Stimulated activated CD8-positive, alpha-beta memory T cell treated with anti-CD3 and anti-CD28 coated beads, Interleukin-2, amount 100 ng/mL, for 48 hours (primary cell): ENCODE measurements at regions not wholly inside any gene's neighbourhood (a gene's known extent, or its start where the extent isn't known, plus 50 kb on each side); places are given as distances from the start of the nearest gene placed in this dataset.

Experiments
- DNase-seq, 2 donors: peaks; one replicate each; pipeline ENCODE4 v3.0.0-alpha.2; 2020; ENCODE audit warnings: low read depth in 2 of 2

- no peak for DNase-seq
Measured at GRCh38 chr6:104575536-104575935, 284.2 kb downstream of the HACE1 start.

- no peak for DNase-seq
Measured at GRCh38 chr6:104574135-104574750, 285.5 kb downstream of the HACE1 start.

DNA sequence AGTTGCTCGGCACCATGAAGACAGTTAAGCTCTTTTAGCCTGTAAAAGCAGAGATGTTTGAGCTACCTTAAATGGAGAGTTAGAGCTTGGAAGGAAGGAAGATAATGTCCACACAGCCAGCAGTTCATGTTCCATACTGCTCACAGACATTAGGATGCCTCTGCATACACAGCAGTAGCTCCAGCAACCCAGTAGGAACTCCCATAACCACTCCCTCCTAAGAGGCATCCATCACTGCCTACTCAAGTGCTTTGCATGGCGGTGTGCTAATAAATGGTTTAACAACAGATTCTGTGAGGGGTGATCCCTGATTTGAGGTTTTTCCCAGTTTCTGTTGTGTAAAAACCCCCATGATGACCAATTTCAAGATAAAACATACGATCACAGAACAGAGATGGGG lies 286.4 kb downstream of the HACE1 start:
- no peak for DNase-seq

GRCh38 chr6:104572901-104573300 lies 286.8 kb downstream of the HACE1 start:
- DNase-seq, result no peak

GRCh38 chr6:104566411-104566810 lies 293.3 kb downstream of the HACE1 start:
- no peak for DNase-seq

- DNase-seq, result no peak
Measured at GRCh38 chr6:104563306-104563705, 296.4 kb downstream of the HACE1 start.

DNA sequence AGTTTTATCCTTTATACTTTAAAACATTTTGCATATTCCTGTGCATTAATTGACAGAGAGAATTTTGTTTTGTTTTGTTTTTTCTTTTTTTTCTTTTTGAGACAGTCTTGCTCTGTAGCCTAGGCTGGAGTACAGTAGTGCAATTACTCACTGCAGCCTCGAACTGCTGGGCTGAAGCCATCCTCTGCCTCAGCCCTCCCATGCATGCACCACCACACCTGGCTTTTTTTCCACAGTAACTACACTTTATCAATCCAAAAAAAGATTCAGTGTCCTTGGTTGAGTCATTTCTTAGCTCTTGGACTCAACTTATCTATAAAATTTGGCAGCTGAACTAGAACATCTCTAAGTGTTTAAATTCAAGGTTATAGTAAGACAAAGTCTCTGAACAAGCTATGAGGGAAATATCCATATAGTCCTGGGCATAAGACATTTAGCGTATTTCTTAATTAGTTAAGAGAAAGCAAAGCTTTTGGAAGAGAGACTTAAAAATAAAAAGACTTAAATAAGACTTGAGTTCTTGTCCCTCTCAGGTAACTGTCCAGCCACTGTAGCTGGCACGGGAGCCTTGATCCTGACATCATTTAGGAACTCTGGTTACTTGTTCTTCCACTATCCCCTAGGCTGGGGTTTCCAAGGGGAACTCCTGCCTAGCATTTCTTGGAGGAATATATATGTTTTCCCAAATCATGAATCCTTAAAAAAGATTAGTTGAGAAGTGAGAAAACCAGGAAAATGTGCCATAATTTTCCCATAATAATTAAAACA lies 300.1 kb downstream of the HACE1 start:
- no peak for DNase-seq

- DNase-seq, result no peak
Measured at GRCh38 chr6:104558746-104559145, 301.0 kb downstream of the HACE1 start.

DNA sequence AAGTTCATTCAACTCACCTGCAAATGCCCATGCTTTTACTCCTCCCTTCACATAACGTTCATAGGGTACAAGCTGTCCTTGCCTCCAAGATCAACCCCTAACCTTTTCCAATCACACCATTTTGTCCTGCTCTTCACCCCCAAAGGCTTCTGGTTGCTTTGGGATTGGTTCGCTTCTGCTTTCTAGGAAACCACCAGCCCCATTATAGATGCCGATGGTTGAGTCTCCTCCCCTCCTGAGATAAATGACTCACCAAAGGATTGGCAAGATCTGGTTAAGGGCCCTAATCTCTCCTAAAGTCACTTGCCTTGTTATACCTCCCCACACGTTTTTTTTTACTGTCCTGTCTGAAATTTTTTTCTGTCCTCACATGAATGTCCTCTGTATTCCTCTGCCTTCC lies 311.4 kb downstream of the HACE1 start:
- DNase-seq, result no peak

DNA sequence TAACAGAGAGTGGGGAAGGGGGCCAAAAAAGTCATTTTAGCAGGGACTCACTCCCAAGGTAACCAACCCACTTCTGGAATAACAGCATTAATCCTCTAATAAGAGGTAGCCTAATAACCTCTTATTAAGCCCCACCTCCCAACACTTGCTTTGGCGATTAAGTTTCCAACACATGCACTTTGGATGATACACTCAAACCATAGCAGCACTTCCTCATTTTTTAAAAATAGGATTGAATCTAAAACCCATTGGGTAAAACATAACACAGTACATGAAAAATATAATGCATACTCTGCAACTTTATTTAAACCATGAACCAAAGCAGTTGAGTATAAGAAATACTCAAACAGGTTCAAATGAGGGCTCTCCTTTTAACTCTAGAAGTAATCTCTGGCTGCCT lies 318.3 kb downstream of the HACE1 start:
- DNase-seq, result no peak

DNA sequence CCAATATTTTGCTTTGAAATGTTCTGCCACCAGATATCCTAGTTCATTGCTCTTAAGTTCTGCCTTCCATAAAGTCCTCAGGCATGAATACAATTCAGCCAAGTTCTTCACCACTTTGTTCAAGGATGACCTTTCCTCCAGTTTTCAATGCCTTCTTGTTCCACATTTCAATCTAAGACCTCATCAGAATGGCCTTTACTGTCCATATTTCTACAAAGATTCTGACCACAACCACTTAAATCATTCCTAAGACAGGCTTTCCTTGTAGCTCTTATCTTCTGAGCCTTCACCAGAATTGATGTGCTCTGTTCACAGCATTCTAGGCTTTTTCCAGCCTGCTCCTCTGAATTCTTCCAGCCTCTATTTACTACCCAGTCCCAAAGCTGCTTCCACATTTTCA lies 319.0 kb downstream of the HACE1 start:
- no peak for DNase-seq

DNA sequence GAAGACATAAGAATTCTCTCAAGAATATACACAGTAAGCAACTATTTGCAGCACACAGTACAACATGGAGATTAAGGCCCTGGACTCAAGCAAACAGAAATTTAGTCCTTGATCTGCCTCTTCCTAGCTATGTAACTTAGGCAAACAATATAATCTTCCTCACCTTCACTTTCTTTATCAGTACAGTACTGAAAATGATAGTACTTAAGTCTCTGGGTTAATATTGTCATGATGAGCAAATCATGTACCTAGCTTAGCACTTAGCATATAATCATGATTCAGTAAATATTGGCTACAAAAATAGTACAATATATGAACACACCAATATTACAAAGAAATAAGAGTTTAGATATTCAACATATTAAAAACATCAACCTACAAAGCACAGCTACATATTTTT lies 320.5 kb downstream of the HACE1 start:
- no peak for DNase-seq

GRCh38 chr6:104537872-104538271 lies 321.8 kb downstream of the HACE1 start:
- DNase-seq, result no peak

- no peak for DNase-seq
Measured at GRCh38 chr6:104537180-104537579, 322.5 kb downstream of the HACE1 start.

GRCh38 chr6:104532462-104532861 lies 327.3 kb downstream of the HACE1 start:
- no peak for DNase-seq

GRCh38 chr6:104531646-104532045 lies 328.1 kb downstream of the HACE1 start:
- no peak for DNase-seq

GRCh38 chr6:104527761-104528415 lies 331.8 kb downstream of the HACE1 start:
- no peak for DNase-seq

GRCh38 chr6:104527311-104527710 lies 332.4 kb downstream of the HACE1 start:
- no peak for DNase-seq

DNA sequence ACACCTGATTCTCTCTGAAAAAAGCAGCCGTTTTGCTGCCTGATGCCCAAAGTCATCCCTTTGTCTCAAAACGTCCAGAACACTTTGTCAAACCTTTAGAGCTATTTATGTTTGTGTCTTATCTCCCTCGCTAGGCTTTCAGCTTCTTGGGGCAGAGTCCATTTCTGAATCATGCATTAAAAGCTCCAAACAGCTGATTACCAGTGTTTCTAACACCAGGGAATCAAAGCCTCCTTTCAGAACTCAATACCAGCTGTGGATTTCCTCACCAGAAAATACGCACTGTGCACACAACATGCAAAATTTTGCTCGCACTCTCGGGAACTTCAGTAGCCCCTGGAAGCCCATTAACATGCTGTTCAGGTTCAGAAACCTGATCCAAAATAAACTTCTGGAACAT lies 333.3 kb downstream of the HACE1 start:
- no peak for DNase-seq

GRCh38 chr6:104525677-104526322 lies 333.9 kb downstream of the HACE1 start:
- peak; percentile 37 to 45 for DNase-seq

DNA sequence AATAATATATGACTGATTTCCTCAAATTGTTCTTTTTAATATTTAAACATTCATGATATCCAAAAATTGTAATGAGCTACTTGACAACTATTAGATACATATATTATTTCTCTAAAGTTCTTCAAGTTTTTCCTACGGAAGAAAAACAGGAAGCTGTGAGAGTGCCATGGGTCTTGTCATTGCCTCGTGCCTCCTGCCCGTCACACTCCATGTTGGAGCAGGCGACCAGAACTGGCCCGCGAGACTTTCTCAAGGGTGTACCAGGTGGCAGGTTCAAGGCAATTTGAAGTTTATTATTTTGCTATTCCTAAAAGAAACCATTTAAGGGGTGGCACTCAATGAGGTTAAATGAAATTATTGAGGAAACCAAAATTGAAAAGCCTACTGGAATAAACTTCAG lies 337.2 kb downstream of the HACE1 start:
- DNase-seq, result no peak

DNA sequence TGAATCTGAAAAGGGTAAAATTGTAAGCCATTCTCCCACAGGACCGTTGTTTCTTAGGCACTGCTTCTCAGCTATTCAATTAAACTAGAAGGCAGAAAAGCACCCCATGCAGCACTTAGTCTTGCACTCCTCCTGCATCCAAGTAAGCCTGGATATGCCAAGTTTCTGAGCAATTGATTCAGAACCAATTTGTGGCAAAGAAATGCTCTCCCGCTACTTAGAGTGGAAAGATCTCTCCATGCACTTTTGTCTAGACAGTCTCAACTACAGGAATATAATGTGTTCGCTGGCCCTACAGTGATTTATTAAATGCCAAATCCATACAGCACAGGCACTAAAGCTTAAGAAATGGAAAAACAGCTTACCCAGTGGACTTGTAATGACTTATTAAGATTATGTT lies 338.5 kb downstream of the HACE1 start:
- no peak for DNase-seq

- DNase-seq, result no peak
Measured at GRCh38 chr6:104519566-104519965, 340.2 kb downstream of the HACE1 start.
